GM13977 (cell line): ENCODE measurements at regions not wholly inside any gene's neighbourhood (a gene's known extent, or its start where the extent isn't known, plus 50 kb on each side); places are given as distances from the start of the nearest gene placed in this dataset.

ENCODE experiments used
- DNase-seq: peaks from one replicate; pipeline ENCODE4 v3.0.0; 2012; ENCODE audit warnings: low spot score
- in situ Hi-C: fragments of 300-500 bp; cut with MboI; formaldehyde crosslinking; loops from one replicate; pipeline ENCODE4 v1.12.0; 2022; ENCODE audit warnings: low sequenced_read_pairs, low pct_unique_long_range_greater_than_20kb, mixed read lengths, inconsistent platforms; ENCODE audit not compliant: unreplicated experiment
- TF ChIP-seq, protein P1 (sequence below): IDR thresholded peaks from 2 replicates; pipeline ENCODE4 v1.5.1; 2012; ENCODE audit warnings: mild to moderate bottlenecking, control low read depth; ENCODE audit not compliant: insufficient read depth; ENCODE audit errors: extremely low read depth, missing control alignments

DNA sequence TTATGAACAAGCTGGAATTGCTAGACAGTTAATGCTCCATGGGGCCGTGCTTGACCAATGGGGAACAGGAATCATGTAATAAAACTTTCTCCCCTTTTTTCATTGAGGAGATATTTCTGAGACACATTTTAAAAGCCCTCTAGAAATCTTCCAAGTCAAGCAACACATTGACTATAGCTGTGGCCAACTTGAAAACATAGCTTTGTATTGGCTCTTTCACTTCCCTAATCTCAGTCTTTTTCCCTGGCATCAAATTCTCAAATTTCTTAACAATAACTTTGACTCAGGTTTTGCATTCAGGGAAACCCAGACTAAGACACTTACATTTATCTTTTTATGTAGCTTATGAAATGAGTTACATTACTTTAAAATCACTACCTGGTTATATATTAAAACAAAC lies 947.1 kb upstream of the MBL2 start:
- TF ChIP-seq, protein P1, sequence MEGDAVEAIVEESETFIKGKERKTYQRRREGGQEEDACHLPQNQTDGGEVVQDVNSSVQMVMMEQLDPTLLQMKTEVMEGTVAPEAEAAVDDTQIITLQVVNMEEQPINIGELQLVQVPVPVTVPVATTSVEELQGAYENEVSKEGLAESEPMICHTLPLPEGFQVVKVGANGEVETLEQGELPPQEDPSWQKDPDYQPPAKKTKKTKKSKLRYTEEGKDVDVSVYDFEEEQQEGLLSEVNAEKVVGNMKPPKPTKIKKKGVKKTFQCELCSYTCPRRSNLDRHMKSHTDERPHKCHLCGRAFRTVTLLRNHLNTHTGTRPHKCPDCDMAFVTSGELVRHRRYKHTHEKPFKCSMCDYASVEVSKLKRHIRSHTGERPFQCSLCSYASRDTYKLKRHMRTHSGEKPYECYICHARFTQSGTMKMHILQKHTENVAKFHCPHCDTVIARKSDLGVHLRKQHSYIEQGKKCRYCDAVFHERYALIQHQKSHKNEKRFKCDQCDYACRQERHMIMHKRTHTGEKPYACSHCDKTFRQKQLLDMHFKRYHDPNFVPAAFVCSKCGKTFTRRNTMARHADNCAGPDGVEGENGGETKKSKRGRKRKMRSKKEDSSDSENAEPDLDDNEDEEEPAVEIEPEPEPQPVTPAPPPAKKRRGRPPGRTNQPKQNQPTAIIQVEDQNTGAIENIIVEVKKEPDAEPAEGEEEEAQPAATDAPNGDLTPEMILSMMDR: no peak
- no peak for DNase-seq
- in situ Hi-C loops: no loop called here

DNA sequence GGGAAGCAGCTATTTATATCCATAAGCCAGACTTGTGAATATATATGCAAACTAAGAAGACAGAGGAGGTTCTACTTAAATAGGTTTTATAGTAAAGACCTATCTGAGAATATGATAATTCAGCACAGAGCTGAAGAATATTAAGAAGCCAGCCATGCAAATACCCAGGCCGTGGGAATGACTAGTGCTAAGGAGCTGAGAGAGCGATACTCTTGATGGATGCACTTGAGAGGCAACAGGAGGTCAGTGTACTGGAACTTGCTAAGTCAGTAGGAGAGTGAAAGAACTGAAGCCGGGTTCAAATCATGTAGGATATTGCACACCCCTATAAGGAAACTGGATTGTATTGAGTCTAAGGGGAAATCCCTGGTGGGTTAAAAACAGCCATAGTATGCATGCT lies 943.6 kb upstream of the MBL2 start:
- DNase-seq: no peak
- TF ChIP-seq, protein P1: no peak
- in situ Hi-C loops: no loop called here

DNA sequence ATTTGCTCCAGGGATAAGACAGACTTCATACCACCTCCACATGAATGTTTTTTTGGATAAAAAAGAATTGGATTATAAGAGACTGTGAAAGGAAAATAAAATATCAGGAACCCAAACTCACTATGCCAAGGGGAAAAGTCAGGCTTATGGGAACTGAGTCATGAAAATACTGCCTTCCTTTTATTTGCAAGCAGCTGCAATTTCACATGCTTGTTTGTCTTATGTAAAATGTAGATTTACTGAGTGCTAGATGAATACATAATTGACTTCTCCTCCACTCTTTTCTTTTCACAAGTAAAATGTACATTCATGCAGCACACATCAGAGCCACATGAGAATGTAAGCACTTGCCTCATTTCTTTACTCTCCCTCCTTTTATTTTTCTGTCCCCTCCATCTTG lies 940.8 kb upstream of the MBL2 start:
- in situ Hi-C loops: no loop called here
- no peak for DNase-seq
- TF ChIP-seq, protein P1: no peak

- TF ChIP-seq, protein P1: no peak
- DNase-seq: no peak
- in situ Hi-C loops: no loop called here
These were observed 929.9 kb upstream of the MBL2 start for GRCh38 chr10:53702489-53702888.

DNA sequence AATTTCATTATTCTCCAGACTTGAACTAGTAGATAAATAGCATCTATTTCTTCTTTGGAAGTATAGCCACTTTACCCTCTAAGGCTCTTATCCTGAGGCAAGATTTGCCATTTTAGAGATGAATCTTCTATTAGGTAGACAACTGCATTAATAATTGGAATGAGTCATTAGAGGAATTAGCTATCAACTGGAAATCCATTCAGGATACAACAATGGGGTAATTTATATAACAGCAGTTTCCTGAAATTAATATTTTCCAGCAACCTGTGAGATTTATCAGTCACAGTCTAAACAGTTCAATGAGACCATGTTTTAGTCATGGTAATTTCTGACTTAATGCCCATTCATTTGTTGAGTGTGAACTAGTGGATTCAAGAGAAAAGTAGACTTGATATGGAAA lies 928.6 kb upstream of the MBL2 start:
- TF ChIP-seq, protein P1: no peak
- in situ Hi-C loops: no loop called here
- no peak for DNase-seq

DNA sequence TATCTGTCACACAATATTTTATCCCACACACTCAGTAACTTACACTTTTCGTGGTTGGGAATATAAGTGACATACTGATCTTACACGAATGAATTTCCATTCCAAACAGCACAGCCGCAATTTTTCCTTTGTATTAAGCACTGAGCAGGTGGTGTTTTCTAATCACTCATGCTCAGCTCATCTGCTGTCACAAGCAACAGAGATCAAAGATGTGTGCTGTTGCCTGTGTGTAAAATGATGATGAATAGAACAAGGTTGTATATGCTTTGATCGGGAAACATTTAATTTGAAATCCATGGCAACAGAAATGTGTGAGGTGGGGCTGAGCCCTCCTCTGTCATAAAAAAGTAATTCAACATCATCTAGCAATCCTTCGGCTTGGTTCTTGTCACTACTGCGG lies 927.7 kb upstream of the MBL2 start:
- no peak for DNase-seq
- in situ Hi-C loops: no loop called here

DNA sequence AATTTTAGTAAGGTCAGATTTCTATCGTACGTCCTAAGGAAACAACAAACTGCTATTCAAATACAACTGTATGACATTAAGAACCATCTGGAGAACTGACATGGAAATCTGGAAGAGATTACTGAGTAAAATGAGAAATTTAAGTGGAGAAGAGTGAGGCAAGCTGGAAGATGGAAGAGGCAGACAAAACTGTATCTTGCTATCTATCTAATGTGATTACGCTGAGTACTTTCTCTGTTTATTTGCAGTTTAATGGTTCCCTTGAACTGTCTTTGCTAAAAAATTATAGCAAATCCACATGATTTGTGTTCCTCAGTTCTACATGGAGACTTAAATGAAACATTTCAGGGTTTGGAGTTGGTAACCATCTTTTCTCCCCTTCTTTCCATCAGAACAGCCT lies 927.1 kb upstream of the MBL2 start:
- no peak for DNase-seq
- TF ChIP-seq, protein P1: no peak
- in situ Hi-C loops: no loop called here

More for the DNA sequence above, 927.7 kb upstream of the MBL2 start:
- TF ChIP-seq, protein P1: no peak
